ENCODE measurements at regions not wholly inside any gene's neighbourhood (a gene's known extent, or its start where the extent isn't known, plus 50 kb on each side); places are given as distances from the start of the nearest gene placed in this dataset.

- Histone ChIP-seq H3K36me3 (replicated peaks in 1 of 2; ENCODE audit: control extremely low read depth in 1 of 2, control insufficient read depth in 1 of 2, extremely low read depth in 1 of 2, insufficient read depth in 2 of 2, low read length in 1 of 2) (no peaks in the 10 kb centered on the region), H4K20me1 (ENCODE audit: control insufficient read depth, insufficient read depth, low read length, poor library complexity, severe bottlenecking) (no peaks in the 10 kb centered on the region), H3K4me2 (replicated peaks; ENCODE audit: low read depth, low read length, poor library complexity, severe bottlenecking) (no peak overlapping the region), H3K27ac (ENCODE audit: low read length in 2 of 2) (no peak overlapping the region), H3K4me3 (ENCODE audit: control extremely low read depth in 1 of 5, extremely low read depth in 1 of 5, insufficient read depth in 1 of 5, low read depth in 2 of 5, low read length in 4 of 5) (no peak overlapping the region), H3K9ac (ENCODE audit: low read length) (no peak overlapping the region), H3K4me1 (ENCODE audit: control insufficient read depth in 2 of 2, insufficient read depth in 2 of 2, low read length in 2 of 2) (no peaks in the 10 kb centered on the region), H2AFZ (ENCODE audit: insufficient read depth, low read depth, low read length, poor library complexity, severe bottlenecking) (no peak overlapping the region), H3K79me2 (ENCODE audit: control insufficient read depth, insufficient read depth, low read length) (no peaks in the 10 kb centered on the region), H3K27me3 (replicated peaks in 1 of 4; ENCODE audit: control extremely low read depth in 1 of 4, control insufficient read depth in 3 of 4, insufficient read depth in 4 of 4, low read length in 3 of 4) (peaks cover 0 to 2% (median 0%) of the 10 kb centered on the region in 4 experiments), H3K9me3 (ENCODE audit: control extremely low read depth in 1 of 3, control insufficient read depth in 2 of 3, insufficient read depth in 1 of 3, low read length in 2 of 3) (no peaks in the 10 kb centered on the region)
- 100% methylated on average over 2 of the region's 7 CpGs for WGBS (ENCODE audit: insufficient coverage)
- H3K4me3 Mint-ChIP-seq = no peak overlapping the region
- CTCF ChIA-PET = no interaction called here
- H3K4me1 Mint-ChIP-seq = no peaks in the 10 kb centered on the region
- no peaks in the 10 kb centered on the region for H3K9me3 Mint-ChIP-seq (ENCODE audit: insufficient read depth)
- intact Hi-C loops (cut with micrococcal nuclease) = no loop called here
- ATAC-seq (ENCODE audit: low read depth) (no peak), DNase-seq (no peak)
- TF ChIP-seq CTCF (IDR thresholded peaks at IDR 0.05) (no peak), EZH2 (IDR thresholded peaks at IDR 0.05; ENCODE audit: borderline replicate concordance, insufficient read depth, low read depth, low read length, poor library complexity, severe bottlenecking) (no peak)
- peaks cover 4% of the 10 kb centered on the region for H3K27me3 Mint-ChIP-seq
- no peak overlapping the region for H3K27ac Mint-ChIP-seq
- POLR2A ChIA-PET = no interaction called here
Observed at GRCh38 chr20:52793339-52793963, 178.7 kb upstream of the TSHZ2 start.

GRCh38 chr20:52791091-52791490 lies 181.1 kb upstream of the TSHZ2 start:
- Mint-ChIP-seq H3K4me3 (no peak overlapping the region), H3K27ac (no peak overlapping the region), H3K9me3 (ENCODE audit: insufficient read depth) (no peaks in the 10 kb centered on the region), H3K27me3 (peaks cover 8% of the 10 kb centered on the region), H3K4me1 (no peaks in the 10 kb centered on the region)
- ChIA-PET CTCF (no interaction called here), POLR2A (no interaction called here)
- no peak overlapping the region for H3K27ac ChIP-seq (ENCODE audit: low read length in 2 of 2)
- no peak overlapping the region for H3K9ac ChIP-seq (ENCODE audit: low read length)
- no peaks in the 10 kb centered on the region for H4K20me1 ChIP-seq (ENCODE audit: control insufficient read depth, insufficient read depth, low read length, poor library complexity, severe bottlenecking)
- H3K36me3 ChIP-seq (replicated peaks in 1 of 2; ENCODE audit: control extremely low read depth in 1 of 2, control insufficient read depth in 1 of 2, extremely low read depth in 1 of 2, insufficient read depth in 2 of 2, low read length in 1 of 2) = no peaks in the 10 kb centered on the region
- intact Hi-C loops (cut with micrococcal nuclease) = no loop called here
- no peak overlapping the region for H3K4me3 ChIP-seq (ENCODE audit: control extremely low read depth in 1 of 5, extremely low read depth in 1 of 5, insufficient read depth in 1 of 5, low read depth in 2 of 5, low read length in 4 of 5)
- no peak for TF ChIP-seq EZH2 (IDR thresholded peaks at IDR 0.05; ENCODE audit: borderline replicate concordance, insufficient read depth, low read depth, low read length, poor library complexity, severe bottlenecking)
- TF ChIP-seq CTCF (IDR thresholded peaks at IDR 0.05) = no peak
- no peak overlapping the region for H3K4me2 ChIP-seq (replicated peaks; ENCODE audit: low read depth, low read length, poor library complexity, severe bottlenecking)
- no peak for ATAC-seq (ENCODE audit: low read depth)
- no peaks in the 10 kb centered on the region for H3K9me3 ChIP-seq (ENCODE audit: control extremely low read depth in 1 of 3, control insufficient read depth in 2 of 3, insufficient read depth in 1 of 3, low read length in 2 of 3)
- H3K27me3 ChIP-seq (replicated peaks in 1 of 4; ENCODE audit: control extremely low read depth in 1 of 4, control insufficient read depth in 3 of 4, insufficient read depth in 4 of 4, low read length in 3 of 4) = peaks cover 0 to 2% (median 0%) of the 10 kb centered on the region in 4 experiments
- DNase-seq = no peak
- H2AFZ ChIP-seq (ENCODE audit: insufficient read depth, low read depth, low read length, poor library complexity, severe bottlenecking) = no peak overlapping the region
- no CpG with 5 or more reads among the region's 1 CpG for WGBS (ENCODE audit: insufficient coverage)
- H3K4me1 ChIP-seq (ENCODE audit: control insufficient read depth in 2 of 2, insufficient read depth in 2 of 2, low read length in 2 of 2) = no peaks in the 10 kb centered on the region
- H3K79me2 ChIP-seq (ENCODE audit: control insufficient read depth, insufficient read depth, low read length) = no peaks in the 10 kb centered on the region
